MCF 10A (cell line): ENCODE measurements at regions not wholly inside any gene's neighbourhood (a gene's known extent, or its start where the extent isn't known, plus 50 kb on each side); places are given as distances from the start of the nearest gene placed in this dataset.
A peak's percentile ranks its signal among the peaks of the same experiment; 100 is the strongest.

Source experiments
- BruUV-seq: library from RNA; stranded (reverse); fragments of 400-500 nt; replicated peaks from 2 replicates; lab custom pipeline; 2021; lab: Mats Ljungman, UMichigan
- CTCF ChIA-PET: fragments of 300-600 bp; sonication (Branson Sonifier 250); formaldehyde crosslinking; extraction: SDS; loops from one replicate; lab custom pipeline; 2021; ENCODE audit warnings: antibody characterized with exemption, inconsistent platforms; lab: Yijun Ruan, JAX
- POLR2A ChIA-PET: fragments of 300-600, 350-650 bp; sonication (Branson Sonifier 250); formaldehyde crosslinking; extraction: SDS; loops from one replicate; lab custom pipeline; 2020; ENCODE audit warnings: antibody characterized with exemption, inconsistent platforms; lab: Yijun Ruan, JAX
- DNase-seq: peaks from one replicate; pipeline ENCODE4 v3.0.0-alpha.2; 2018; ENCODE audit not compliant: unreplicated experiment
- H3K27ac Mint-ChIP-seq: one replicate; pipeline ENCODE4 v1.8.0; 2022; ENCODE audit warnings: mild to moderate bottlenecking, low read depth, mixed read lengths; ENCODE audit not compliant: unreplicated experiment
- H3K27me3 Mint-ChIP-seq: one replicate; pipeline ENCODE4 v1.8.0; 2022; ENCODE audit warnings: mixed read lengths; ENCODE audit not compliant: insufficient read depth, unreplicated experiment
- H3K36me3 Mint-ChIP-seq: one replicate; pipeline ENCODE4 v1.8.0; 2022; ENCODE audit warnings: mild to moderate bottlenecking, moderate library complexity, mixed read lengths; ENCODE audit not compliant: insufficient read depth, unreplicated experiment
- H3K4me1 Mint-ChIP-seq: one replicate; pipeline ENCODE4 v1.8.0; 2022; ENCODE audit warnings: mixed read lengths; ENCODE audit not compliant: insufficient read depth, unreplicated experiment
- H3K4me3 Mint-ChIP-seq: one replicate; pipeline ENCODE4 v1.8.0; 2022; ENCODE audit warnings: mild to moderate bottlenecking, moderate library complexity, mixed read lengths; ENCODE audit not compliant: unreplicated experiment
- H3K9me3 Mint-ChIP-seq: one replicate; pipeline ENCODE4 v1.8.0; 2022; ENCODE audit warnings: mixed read lengths; ENCODE audit not compliant: unreplicated experiment
- intact Hi-C: fragments of 100-400 bp; cut with micrococcal nuclease; formaldehyde crosslinking; loops from 2 replicates; pipeline ENCODE4 v1.14.1; 2022
- TF ChIP-seq, protein P1 (sequence below): fragments of 200-600 bp; IDR thresholded peaks from one replicate; pipeline ENCODE4 v1.8.0; 2022; ENCODE audit warnings: antibody characterized with exemption, mild to moderate bottlenecking; ENCODE audit not compliant: unreplicated experiment

DNA sequence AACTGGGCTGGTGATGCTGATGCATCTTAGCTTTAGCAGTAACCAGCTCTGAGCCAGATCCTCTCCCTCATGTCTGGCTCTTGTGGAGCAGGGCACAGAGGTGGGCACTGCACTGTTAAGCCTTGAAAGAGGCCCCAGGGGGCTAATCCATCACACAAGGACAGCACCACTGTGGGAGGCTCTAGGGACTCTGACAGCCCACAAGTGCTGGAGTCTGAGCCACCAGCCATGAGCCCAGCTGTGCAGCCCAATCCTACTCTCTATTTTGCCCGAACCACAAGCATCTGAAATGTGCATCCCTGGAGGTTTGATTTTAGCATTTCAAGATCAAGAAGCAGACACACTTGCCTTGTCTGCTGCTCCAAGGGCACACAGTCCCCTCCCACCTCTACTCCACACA lies 407.1 kb upstream of the TRPC7 start:
- no peaks in the 10 kb centered on the region for H3K4me1 Mint-ChIP-seq
- no peak for DNase-seq
- TF ChIP-seq, protein P1, sequence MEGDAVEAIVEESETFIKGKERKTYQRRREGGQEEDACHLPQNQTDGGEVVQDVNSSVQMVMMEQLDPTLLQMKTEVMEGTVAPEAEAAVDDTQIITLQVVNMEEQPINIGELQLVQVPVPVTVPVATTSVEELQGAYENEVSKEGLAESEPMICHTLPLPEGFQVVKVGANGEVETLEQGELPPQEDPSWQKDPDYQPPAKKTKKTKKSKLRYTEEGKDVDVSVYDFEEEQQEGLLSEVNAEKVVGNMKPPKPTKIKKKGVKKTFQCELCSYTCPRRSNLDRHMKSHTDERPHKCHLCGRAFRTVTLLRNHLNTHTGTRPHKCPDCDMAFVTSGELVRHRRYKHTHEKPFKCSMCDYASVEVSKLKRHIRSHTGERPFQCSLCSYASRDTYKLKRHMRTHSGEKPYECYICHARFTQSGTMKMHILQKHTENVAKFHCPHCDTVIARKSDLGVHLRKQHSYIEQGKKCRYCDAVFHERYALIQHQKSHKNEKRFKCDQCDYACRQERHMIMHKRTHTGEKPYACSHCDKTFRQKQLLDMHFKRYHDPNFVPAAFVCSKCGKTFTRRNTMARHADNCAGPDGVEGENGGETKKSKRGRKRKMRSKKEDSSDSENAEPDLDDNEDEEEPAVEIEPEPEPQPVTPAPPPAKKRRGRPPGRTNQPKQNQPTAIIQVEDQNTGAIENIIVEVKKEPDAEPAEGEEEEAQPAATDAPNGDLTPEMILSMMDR, result no peak
- BruUV-seq, result no TSS peak
- H3K4me3 Mint-ChIP-seq, result no peak overlapping the region
- H3K27ac Mint-ChIP-seq, result no peak overlapping the region
- H3K9me3 Mint-ChIP-seq, result no peaks in the 10 kb centered on the region
- no peaks in the 10 kb centered on the region for H3K36me3 Mint-ChIP-seq
- CTCF ChIA-PET, result interaction anchor here (0.6 to 7.3 kb wide), 6 partner anchors 302 to 970 kb away, joined by 3 to 136 read pairs (median 4); partner anchors contain the start of gene TRPC7
- intact Hi-C loops, result no loop called here
- POLR2A ChIA-PET, result no interaction called here
- peaks cover 68% of the 10 kb centered on the region for H3K27me3 Mint-ChIP-seq

DNA sequence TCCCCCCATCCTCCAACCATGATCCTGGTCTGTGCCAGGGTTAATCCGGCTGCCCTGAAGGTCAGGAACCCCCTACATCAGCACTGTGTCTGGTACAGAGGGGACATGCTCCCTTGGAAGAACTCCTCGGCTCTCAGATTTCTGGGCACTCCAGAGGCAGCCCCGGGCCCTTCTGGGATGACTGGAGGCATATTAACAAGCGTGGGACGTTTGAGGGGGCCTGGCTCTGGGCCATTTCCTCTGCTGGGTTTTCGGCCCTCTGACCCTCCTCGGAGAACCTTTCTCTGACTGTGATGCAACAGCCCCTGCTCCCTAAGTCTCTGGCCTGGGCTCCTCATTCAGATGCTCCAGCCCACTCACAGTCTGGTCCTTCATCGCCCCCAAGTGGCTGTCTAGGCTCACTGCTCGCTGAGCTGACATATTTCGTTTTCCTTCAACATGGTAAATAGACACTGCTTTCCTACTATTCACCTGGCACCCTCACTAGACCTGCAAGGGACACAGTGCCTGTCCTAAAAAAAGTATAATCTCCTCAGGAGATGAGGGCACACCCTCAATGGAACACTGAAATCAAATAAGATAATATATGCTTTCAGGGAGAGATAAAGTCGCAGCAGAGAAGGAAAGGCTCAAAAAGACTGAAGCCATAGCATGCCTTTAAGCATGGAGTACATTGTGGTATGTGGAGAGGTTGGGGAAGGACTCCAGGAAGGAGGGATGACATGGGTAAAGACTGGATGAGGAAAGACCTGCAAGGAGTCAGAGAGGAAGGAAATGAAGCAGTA lies 404.7 kb upstream of the TRPC7 start:
- Mint-ChIP-seq H3K27ac (no peak overlapping the region), H3K4me3 (no peak overlapping the region), H3K4me1 (peaks cover 5% of the 10 kb centered on the region), H3K36me3 (no peaks in the 10 kb centered on the region), H3K9me3 (no peaks in the 10 kb centered on the region), H3K27me3 (peaks cover 49% of the 10 kb centered on the region)
- CTCF ChIA-PET, result interaction anchor here (0.6 to 7.3 kb wide), 39 partner anchors 9 to 782 kb away, joined by 3 to 136 read pairs (median 4); partner anchors contain the start of gene TRPC7
- peak; percentile 89 for DNase-seq
- TF ChIP-seq, protein P1, result peak; percentile 96
- intact Hi-C loops, result loop anchor here (1.0 kb wide), 4 partner anchors 345 to 521 kb away; no protein-coding TSS in a partner anchor
- POLR2A ChIA-PET, result interaction anchor here (0.6 kb wide), 1 partner anchor 309 kb away, joined by 4 read pairs; no protein-coding TSS in a partner anchor
- BruUV-seq, result no TSS peak

DNA sequence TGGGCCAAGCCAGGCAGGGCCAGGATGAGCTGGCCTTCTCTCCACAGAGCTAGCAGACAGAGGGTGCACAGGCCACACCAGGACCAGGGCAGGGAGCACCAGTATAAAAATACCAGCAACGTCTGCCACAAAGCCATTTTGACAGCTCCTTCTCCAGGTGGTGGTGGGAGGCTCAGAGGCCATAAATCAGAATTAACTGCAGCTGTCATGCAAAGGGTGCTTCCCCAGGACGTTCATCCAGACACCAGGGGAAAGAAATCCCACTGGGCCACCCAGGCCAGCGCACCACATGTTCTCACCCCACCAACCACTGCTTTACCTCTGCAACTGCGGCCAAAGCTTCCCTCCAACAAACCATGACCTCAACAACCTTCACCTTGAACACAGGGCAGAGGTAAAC lies 403.7 kb upstream of the TRPC7 start:
- intact Hi-C loops, result no loop called here
- peaks cover 40% of the 10 kb centered on the region for H3K27me3 Mint-ChIP-seq
- BruUV-seq, result no TSS peak

DNA sequence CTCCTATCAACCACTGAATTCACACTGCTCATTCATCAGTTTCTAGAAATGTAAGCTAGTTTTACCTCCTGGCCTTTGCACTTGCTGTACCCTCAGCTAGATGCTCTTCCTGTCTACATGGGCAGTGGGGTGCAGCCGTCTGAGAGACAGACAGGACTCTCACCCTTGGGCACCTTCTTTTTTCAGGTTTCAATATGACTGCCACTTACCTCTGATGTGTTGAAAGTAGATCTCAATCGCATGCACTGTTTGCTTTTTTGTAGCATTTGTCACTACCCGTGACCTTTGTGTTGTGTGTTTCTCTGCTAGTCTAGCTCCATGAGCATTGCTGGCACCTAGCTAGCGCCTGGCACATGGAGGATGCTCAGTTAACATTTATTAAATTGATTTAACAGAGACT lies 403.1 kb upstream of the TRPC7 start:
- no peak for DNase-seq
- Mint-ChIP-seq H3K36me3 (no peaks in the 10 kb centered on the region), H3K9me3 (no peaks in the 10 kb centered on the region), H3K4me3 (no peak overlapping the region), H3K27ac (no peak overlapping the region), H3K27me3 (peaks cover 33% of the 10 kb centered on the region), H3K4me1 (peaks cover 5% of the 10 kb centered on the region)
- ChIA-PET CTCF (interaction anchor here (0.5 to 7.3 kb wide), 18 partner anchors 10 to 1311 kb away, joined by 3 to 136 read pairs (median 4); partner anchors contain the start of gene TRPC7), POLR2A (no interaction called here)
- intact Hi-C loops, result no loop called here
- BruUV-seq, result no TSS peak
- TF ChIP-seq, protein P1, result no peak

More for the DNA sequence above, 403.7 kb upstream of the TRPC7 start:
- CTCF ChIA-PET, result interaction anchor here (0.5 to 7.3 kb wide), 29 partner anchors 10 to 1311 kb away, joined by 3 to 136 read pairs (median 4); partner anchors contain the start of gene TRPC7
- POLR2A ChIA-PET, result no interaction called here
- Mint-ChIP-seq H3K4me3 (no peak overlapping the region), H3K36me3 (no peaks in the 10 kb centered on the region), H3K27ac (no peak overlapping the region), H3K4me1 (peaks cover 5% of the 10 kb centered on the region), H3K9me3 (no peaks in the 10 kb centered on the region)
- no peak for DNase-seq
- TF ChIP-seq, protein P1, result no peak
